Activated CD8-positive, alpha-beta T cell treated with anti-CD3 and anti-CD28 coated beads, Interleukin-2, amount 10 ng/mL, durations not matched to agents 7 days and 5 days (primary cell): ENCODE measurements at regions not wholly inside any gene's neighbourhood (a gene's known extent, or its start where the extent isn't known, plus 50 kb on each side); places are given as distances from the start of the nearest gene placed in this dataset.
"Not testable (repeated sequence)": the region's sequence is repeated elsewhere in the genome, so short reads cannot be mapped to it uniquely, and the experiment has no call there.

Experiments
- ATAC-seq: fragments of 150-1000 bp; cut with Tn5 transposase; one replicate; pipeline ENCODE4 v1.10.0; 2021; ENCODE audit warnings: moderate library complexity
- CTCF ChIA-PET: fragments of 350-600 bp; sonication (Branson Sonifier 250); formaldehyde crosslinking; loops from one replicate; lab custom pipeline; 2021; ENCODE audit warnings: antibody characterized with exemption; lab: Charles Lee
- POLR2A ChIA-PET: fragments of 350-600 bp; sonication (Branson Sonifier 250); formaldehyde crosslinking; loops from one replicate; lab custom pipeline; 2021; ENCODE audit warnings: antibody characterized with exemption; lab: Charles Lee
- DNase-seq: peaks from one replicate; pipeline ENCODE4 v3.0.0-alpha.2; 2020
- H3K27ac Mint-ChIP-seq: one replicate; pipeline ENCODE4 v1.8.0; 2021; ENCODE audit warnings: mild to moderate bottlenecking, mixed read lengths
- H3K27me3 Mint-ChIP-seq: one replicate; pipeline ENCODE4 v1.8.0; 2021; ENCODE audit warnings: low read depth, mixed read lengths
- H3K36me3 Mint-ChIP-seq: one replicate; pipeline ENCODE4 v1.8.0; 2021; ENCODE audit warnings: low read depth, mixed read lengths
- H3K4me1 Mint-ChIP-seq: one replicate; pipeline ENCODE4 v1.8.0; 2021; ENCODE audit warnings: low read depth, mixed read lengths
- H3K4me3 Mint-ChIP-seq: one replicate; pipeline ENCODE4 v1.8.0; 2021; ENCODE audit warnings: mild to moderate bottlenecking, mixed read lengths
- H3K9me3 Mint-ChIP-seq: one replicate; pipeline ENCODE4 v1.8.0; 2022; ENCODE audit warnings: mixed read lengths; ENCODE audit not compliant: insufficient read depth

GRCh38 chr5:35561396-35561795, 56.3 kb upstream of the SPEF2 start:
- Mint-ChIP-seq H3K4me3 (no peak overlapping the region), H3K36me3 (no peaks in the 10 kb centered on the region), H3K27me3 (no peaks in the 10 kb centered on the region), H3K27ac (no peak overlapping the region), H3K4me1 (no peaks in the 10 kb centered on the region), H3K9me3 (peaks cover 25% of the 10 kb centered on the region)
- ATAC-seq = no peak
- CTCF ChIA-PET = no interaction called here
- POLR2A ChIA-PET = no interaction called here
- DNase-seq = no peak

GRCh38 chr5:35557748-35558147, 59.9 kb upstream of the SPEF2 start:
- H3K4me1 Mint-ChIP-seq = no peaks in the 10 kb centered on the region
- CTCF ChIA-PET = no interaction called here
- POLR2A ChIA-PET = no interaction called here

GRCh38 chr5:35557199-35557598, 60.5 kb upstream of the SPEF2 start:
- Mint-ChIP-seq H3K27me3 (no peaks in the 10 kb centered on the region), H3K36me3 (no peaks in the 10 kb centered on the region), H3K9me3 (peaks cover 21% of the 10 kb centered on the region), H3K27ac (no peak overlapping the region), H3K4me1 (no peaks in the 10 kb centered on the region), H3K4me3 (no peak overlapping the region)
- ChIA-PET POLR2A (no interaction called here), CTCF (no interaction called here)
- DNase-seq (no peak), ATAC-seq (no peak)

More at GRCh38 chr5:35557748-35558147, 59.9 kb upstream of the SPEF2 start:
- Mint-ChIP-seq H3K27me3 (no peaks in the 10 kb centered on the region), H3K36me3 (no peaks in the 10 kb centered on the region), H3K27ac (no peak overlapping the region), H3K4me3 (no peak overlapping the region), H3K9me3 (peaks cover 21% of the 10 kb centered on the region)
- ATAC-seq = no peak
- DNase-seq = no peak

GRCh38 chr5:35554016-35554415, 63.6 kb upstream of the SPEF2 start:
- no peak for DNase-seq
- POLR2A ChIA-PET = no interaction called here

GRCh38 chr5:35545190-35545589, 72.5 kb upstream of the SPEF2 start:
- H3K4me3 Mint-ChIP-seq = no peak overlapping the region

More at GRCh38 chr5:35554016-35554415, 63.6 kb upstream of the SPEF2 start:
- Mint-ChIP-seq H3K4me1 (no peaks in the 10 kb centered on the region), H3K4me3 (no peak overlapping the region), H3K9me3 (peaks cover 13% of the 10 kb centered on the region), H3K27ac (no peak overlapping the region), H3K27me3 (no peaks in the 10 kb centered on the region), H3K36me3 (no peaks in the 10 kb centered on the region)
- CTCF ChIA-PET = no interaction called here
- no peak for ATAC-seq

DNA sequence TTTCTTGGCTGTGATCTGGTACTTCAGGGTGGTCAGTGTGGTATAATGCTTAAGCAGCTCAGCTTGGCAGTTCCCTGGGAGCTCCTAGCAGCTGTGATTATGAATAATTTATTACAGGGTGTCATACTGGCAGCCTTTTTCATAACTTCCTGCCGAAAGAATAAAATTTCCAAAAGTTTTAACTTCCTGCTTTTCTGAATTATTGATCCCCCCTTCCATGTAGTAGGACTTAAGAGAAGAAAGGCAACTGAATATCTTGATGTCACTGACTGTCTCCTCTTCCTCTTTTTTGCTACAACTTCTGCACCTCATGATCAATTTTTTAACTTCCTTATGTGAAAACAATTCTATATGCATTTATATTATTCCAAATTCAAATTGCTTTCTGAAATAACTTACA, 74.3 kb upstream of the SPEF2 start:
- Mint-ChIP-seq H3K4me3 (no peak overlapping the region), H3K9me3 (no peaks in the 10 kb centered on the region), H3K27ac (no peak overlapping the region), H3K27me3 (peaks cover 7% of the 10 kb centered on the region), H3K4me1 (no peaks in the 10 kb centered on the region), H3K36me3 (no peaks in the 10 kb centered on the region)
- ChIA-PET POLR2A (no interaction called here), CTCF (no interaction called here)
- DNase-seq (no peak), ATAC-seq (no peak)

More at GRCh38 chr5:35545190-35545589, 72.5 kb upstream of the SPEF2 start:
- H3K27ac Mint-ChIP-seq = no peak overlapping the region
- no peaks in the 10 kb centered on the region for H3K9me3 Mint-ChIP-seq
- no peaks in the 10 kb centered on the region for H3K36me3 Mint-ChIP-seq
- DNase-seq (no peak), ATAC-seq (no peak)
- H3K4me1 Mint-ChIP-seq = no peaks in the 10 kb centered on the region
- ChIA-PET CTCF (no interaction called here), POLR2A (no interaction called here)
- peaks cover 4% of the 10 kb centered on the region for H3K27me3 Mint-ChIP-seq

- no peaks in the 10 kb centered on the region for H3K9me3 Mint-ChIP-seq
- peaks cover 7% of the 10 kb centered on the region for H3K27me3 Mint-ChIP-seq
- DNase-seq (no peak), ATAC-seq (no peak)
- H3K4me3 Mint-ChIP-seq = no peak overlapping the region
- no peaks in the 10 kb centered on the region for H3K4me1 Mint-ChIP-seq
- ChIA-PET POLR2A (no interaction called here), CTCF (no interaction called here)
- H3K36me3 Mint-ChIP-seq = no peaks in the 10 kb centered on the region
- no peak overlapping the region for H3K27ac Mint-ChIP-seq
Measured at GRCh38 chr5:35540002-35540401, 77.7 kb upstream of the SPEF2 start.

DNA sequence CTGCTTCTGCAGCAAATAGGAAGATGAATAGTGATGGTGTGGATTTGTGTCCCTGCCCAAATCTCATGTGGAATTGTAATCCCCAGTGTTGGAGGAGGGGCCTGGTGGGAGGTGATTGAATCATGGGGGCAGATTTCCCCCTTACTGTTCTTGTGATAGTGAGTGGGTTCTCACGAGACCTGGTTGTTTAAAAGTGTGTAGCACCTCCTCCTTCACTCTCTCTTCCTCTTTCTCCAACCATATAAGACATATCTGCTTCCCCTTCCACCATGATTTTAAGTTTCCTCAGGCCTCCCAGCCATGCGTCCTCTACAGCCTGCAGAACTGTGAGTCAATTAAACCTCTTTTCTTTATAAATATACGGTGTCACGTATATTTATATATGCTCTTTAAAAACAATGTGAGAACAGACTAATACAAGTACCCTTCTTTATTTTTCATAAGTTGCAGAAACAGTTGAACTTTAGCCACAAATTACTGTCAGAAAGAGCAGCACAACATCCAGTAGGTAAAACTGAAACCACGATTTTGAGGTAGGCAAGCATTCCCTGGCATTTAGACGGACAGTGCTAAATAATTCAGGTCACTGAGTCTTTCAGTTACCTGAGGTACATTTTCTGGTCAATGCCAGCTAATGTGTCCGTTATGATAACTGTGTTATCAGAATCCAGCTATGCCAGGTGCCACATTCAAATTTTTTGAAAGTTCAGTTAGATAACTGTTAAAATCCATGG, 79.3 kb upstream of the SPEF2 start:
- H3K4me3 Mint-ChIP-seq = no peak overlapping the region
- POLR2A ChIA-PET = no interaction called here
- no peaks in the 10 kb centered on the region for H3K9me3 Mint-ChIP-seq
- CTCF ChIA-PET = no interaction called here
- H3K27me3 Mint-ChIP-seq = peaks cover 3% of the 10 kb centered on the region
- DNase-seq (no peak), ATAC-seq (no peak)
- no peak overlapping the region for H3K27ac Mint-ChIP-seq
- H3K4me1 Mint-ChIP-seq = no peaks in the 10 kb centered on the region
- no peaks in the 10 kb centered on the region for H3K36me3 Mint-ChIP-seq

DNA sequence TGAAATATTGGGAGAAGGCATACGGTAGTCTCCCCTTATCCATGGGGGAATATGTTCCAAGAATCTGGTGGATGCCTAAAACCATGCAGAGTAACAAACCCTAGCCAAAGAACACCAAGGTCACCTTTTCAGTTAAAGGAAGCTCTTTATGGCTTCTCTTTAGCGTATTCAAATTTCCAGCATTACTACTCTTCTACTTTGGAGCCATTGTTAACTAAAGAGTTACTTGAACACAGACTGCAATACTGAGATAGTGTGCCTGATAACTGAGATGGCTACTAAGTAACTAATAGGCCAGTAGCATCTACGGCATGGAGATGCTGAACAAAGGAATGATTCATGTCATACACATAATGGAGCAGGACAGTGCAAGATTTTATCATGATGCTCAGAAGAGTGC, 84.5 kb upstream of the SPEF2 start:
- ATAC-seq (no peak), DNase-seq (no peak)
- POLR2A ChIA-PET = no interaction called here
- Mint-ChIP-seq H3K27ac (no peak overlapping the region), H3K36me3 (no peaks in the 10 kb centered on the region), H3K4me3 (no peak overlapping the region), H3K27me3 (no peaks in the 10 kb centered on the region), H3K4me1 (no peaks in the 10 kb centered on the region), H3K9me3 (no peaks in the 10 kb centered on the region)
- CTCF ChIA-PET = no interaction called here

DNA sequence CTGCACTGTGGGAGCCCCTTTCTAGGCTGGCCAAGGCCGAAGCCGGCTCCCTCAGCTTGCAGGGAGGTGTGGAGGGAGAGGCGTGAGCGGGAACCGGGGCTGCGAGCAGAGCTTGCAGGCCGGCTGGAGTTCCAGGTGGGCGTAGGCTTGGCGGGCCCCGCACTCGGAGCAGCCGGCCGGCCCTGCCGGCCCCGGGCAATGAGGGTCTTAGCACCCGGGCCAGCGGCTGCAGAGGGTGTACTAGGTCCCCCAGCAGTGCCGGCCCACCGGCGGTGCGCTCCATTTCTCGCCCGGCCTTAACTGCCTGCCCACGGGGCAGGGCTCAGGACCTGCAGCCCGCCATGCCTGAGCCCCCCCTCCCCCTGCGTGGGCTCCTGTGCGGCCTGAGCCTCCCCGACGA, 86.1 kb upstream of the SPEF2 start:
- ATAC-seq, DNase-seq, POLR2A ChIA-PET, CTCF ChIA-PET, H3K36me3 Mint-ChIP-seq, H3K4me3 Mint-ChIP-seq, H3K4me1 Mint-ChIP-seq, H3K27me3 Mint-ChIP-seq, H3K27ac Mint-ChIP-seq, H3K9me3 Mint-ChIP-seq: not testable (repeated sequence)

GRCh38 chr5:35518104-35518503, 99.6 kb upstream of the SPEF2 start:
- Mint-ChIP-seq H3K4me3 (no peak overlapping the region), H3K27me3 (peaks cover 6% of the 10 kb centered on the region), H3K4me1 (no peaks in the 10 kb centered on the region), H3K36me3 (no peaks in the 10 kb centered on the region), H3K27ac (no peak overlapping the region), H3K9me3 (no peaks in the 10 kb centered on the region)
- ChIA-PET POLR2A (no interaction called here), CTCF (no interaction called here)
- no peak for DNase-seq
- ATAC-seq = no peak

GRCh38 chr5:35516271-35516670, 101.4 kb upstream of the SPEF2 start:
- Mint-ChIP-seq H3K4me3 (no peak overlapping the region), H3K27me3 (peaks cover 6% of the 10 kb centered on the region), H3K9me3 (no peaks in the 10 kb centered on the region), H3K4me1 (no peaks in the 10 kb centered on the region), H3K36me3 (no peaks in the 10 kb centered on the region), H3K27ac (no peak overlapping the region)
- DNase-seq (no peak), ATAC-seq (no peak)
- CTCF ChIA-PET = no interaction called here
- POLR2A ChIA-PET = no interaction called here

DNA sequence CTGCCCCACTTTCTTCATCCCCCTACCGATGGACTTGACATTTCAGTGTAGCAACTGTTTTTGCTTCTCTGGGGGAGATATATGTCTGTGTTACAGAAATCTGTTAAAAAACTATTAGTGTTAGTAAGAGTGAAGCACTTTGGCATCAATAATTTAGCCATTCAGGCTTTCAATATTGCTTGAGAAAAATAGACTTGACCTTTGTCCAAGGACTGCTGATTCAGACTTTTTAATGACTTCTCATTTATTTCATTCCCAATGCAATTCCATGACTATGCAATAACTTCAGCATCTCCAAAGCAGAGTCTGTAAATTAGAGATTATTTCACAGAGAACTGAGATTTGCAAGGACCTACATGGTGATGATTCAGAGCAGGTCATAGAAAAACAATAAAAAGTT, 104.1 kb upstream of the SPEF2 start:
- Mint-ChIP-seq H3K27me3 (peaks cover 2% of the 10 kb centered on the region), H3K27ac (no peak overlapping the region), H3K9me3 (no peaks in the 10 kb centered on the region), H3K4me3 (no peak overlapping the region), H3K36me3 (no peaks in the 10 kb centered on the region), H3K4me1 (no peaks in the 10 kb centered on the region)
- DNase-seq (no peak), ATAC-seq (no peak)
- CTCF ChIA-PET = no interaction called here
- POLR2A ChIA-PET = no interaction called here
